Activated CD8-positive, alpha-beta T cell treated with anti-CD3 and anti-CD28 coated beads for 36 hours (primary cell): ENCODE measurements at regions not wholly inside any gene's neighbourhood (a gene's known extent, or its start where the extent isn't known, plus 50 kb on each side); places are given as distances from the start of the nearest gene placed in this dataset.

ENCODE experiments used
- ATAC-seq: fragments of 200-7000 bp; cut with Tn5 transposase; one replicate; pipeline ENCODE4 v1.10.0; 2021; ENCODE audit warnings: mild to moderate bottlenecking, moderate library complexity
- CTCF ChIA-PET: fragments of 350-600 bp; sonication (Branson Sonifier 250); formaldehyde crosslinking; loops from one replicate; lab custom pipeline; 2021; ENCODE audit warnings: antibody characterized with exemption; lab: Charles Lee
- POLR2A ChIA-PET: fragments of 350-600 bp; sonication (Branson Sonifier 250); formaldehyde crosslinking; loops from one replicate; lab custom pipeline; 2021; ENCODE audit warnings: antibody characterized with exemption; lab: Charles Lee
- DNase-seq: peaks from one replicate; pipeline ENCODE4 v3.0.0-alpha.2; 2020
- H3K27ac Mint-ChIP-seq: one replicate; pipeline ENCODE4 v1.8.0; 2021; ENCODE audit warnings: mild to moderate bottlenecking, mixed read lengths
- H3K27me3 Mint-ChIP-seq: one replicate; pipeline ENCODE4 v1.8.0; 2021; ENCODE audit warnings: mixed read lengths
- H3K36me3 Mint-ChIP-seq: one replicate; pipeline ENCODE4 v1.8.0; 2021; ENCODE audit warnings: low read depth, mixed read lengths
- H3K4me1 Mint-ChIP-seq: one replicate; pipeline ENCODE4 v1.8.0; 2021; ENCODE audit warnings: low read depth, mixed read lengths
- H3K4me3 Mint-ChIP-seq: one replicate; pipeline ENCODE4 v1.8.0; 2021; ENCODE audit warnings: mild to moderate bottlenecking, moderate library complexity, mixed read lengths
- H3K9me3 Mint-ChIP-seq: one replicate; pipeline ENCODE4 v1.8.0; 2021; ENCODE audit warnings: mixed read lengths
- intact Hi-C: fragments of 100-400 bp; cut with micrococcal nuclease; formaldehyde crosslinking; loops from one replicate; pipeline ENCODE4 v1.10.0; 2022
- TF ChIP-seq, protein P1 (sequence below): fragments of 200-600 bp; IDR thresholded peaks from one replicate; pipeline ENCODE4 v1.8.0; 2022; ENCODE audit warnings: antibody characterized with exemption, mild to moderate bottlenecking

DNA sequence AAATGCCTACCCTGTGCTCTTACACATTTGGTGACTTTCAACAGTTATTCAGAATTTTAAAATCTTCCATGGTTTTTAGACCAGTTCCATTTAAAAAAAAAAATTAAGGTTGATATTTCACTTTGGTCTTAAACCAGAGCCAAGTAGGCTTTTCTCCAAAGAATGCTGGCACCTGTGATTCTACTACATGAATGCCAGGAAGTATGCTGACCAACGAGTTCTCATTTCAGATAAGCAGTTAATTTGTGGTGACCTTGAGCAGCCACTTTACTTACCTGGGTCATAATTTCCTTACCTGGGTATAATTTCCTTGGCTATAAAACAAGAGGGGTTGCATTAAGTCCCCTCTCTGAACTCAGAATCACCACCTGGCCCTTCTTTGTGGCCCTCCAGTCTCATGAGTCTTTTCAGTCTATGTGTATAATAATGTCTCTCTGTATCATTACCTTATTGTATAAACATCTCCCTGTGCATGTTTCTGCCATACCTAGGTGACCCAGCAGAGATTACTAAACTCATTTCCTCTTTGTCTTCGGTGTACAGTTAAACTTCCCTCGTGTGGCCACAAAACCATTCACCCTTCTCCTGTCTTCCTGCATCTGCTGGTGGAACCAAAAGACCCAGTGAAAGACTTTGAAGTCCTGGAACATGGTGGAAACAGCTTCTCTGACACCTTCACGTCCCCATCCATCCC is 139.1 kb upstream of the DPT start:
- ChIA-PET POLR2A (no interaction called here), CTCF (no interaction called here)
- Mint-ChIP-seq H3K4me1 (no peaks in the 10 kb centered on the region), H3K9me3 (peaks cover 5% of the 10 kb centered on the region), H3K27ac (no peak overlapping the region), H3K27me3 (no peaks in the 10 kb centered on the region), H3K4me3 (no peak overlapping the region), H3K36me3 (no peaks in the 10 kb centered on the region)
- TF ChIP-seq, protein P1, sequence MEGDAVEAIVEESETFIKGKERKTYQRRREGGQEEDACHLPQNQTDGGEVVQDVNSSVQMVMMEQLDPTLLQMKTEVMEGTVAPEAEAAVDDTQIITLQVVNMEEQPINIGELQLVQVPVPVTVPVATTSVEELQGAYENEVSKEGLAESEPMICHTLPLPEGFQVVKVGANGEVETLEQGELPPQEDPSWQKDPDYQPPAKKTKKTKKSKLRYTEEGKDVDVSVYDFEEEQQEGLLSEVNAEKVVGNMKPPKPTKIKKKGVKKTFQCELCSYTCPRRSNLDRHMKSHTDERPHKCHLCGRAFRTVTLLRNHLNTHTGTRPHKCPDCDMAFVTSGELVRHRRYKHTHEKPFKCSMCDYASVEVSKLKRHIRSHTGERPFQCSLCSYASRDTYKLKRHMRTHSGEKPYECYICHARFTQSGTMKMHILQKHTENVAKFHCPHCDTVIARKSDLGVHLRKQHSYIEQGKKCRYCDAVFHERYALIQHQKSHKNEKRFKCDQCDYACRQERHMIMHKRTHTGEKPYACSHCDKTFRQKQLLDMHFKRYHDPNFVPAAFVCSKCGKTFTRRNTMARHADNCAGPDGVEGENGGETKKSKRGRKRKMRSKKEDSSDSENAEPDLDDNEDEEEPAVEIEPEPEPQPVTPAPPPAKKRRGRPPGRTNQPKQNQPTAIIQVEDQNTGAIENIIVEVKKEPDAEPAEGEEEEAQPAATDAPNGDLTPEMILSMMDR = no peak
- ATAC-seq (no peak), DNase-seq (no peak)
- intact Hi-C loops = no loop called here

DNA sequence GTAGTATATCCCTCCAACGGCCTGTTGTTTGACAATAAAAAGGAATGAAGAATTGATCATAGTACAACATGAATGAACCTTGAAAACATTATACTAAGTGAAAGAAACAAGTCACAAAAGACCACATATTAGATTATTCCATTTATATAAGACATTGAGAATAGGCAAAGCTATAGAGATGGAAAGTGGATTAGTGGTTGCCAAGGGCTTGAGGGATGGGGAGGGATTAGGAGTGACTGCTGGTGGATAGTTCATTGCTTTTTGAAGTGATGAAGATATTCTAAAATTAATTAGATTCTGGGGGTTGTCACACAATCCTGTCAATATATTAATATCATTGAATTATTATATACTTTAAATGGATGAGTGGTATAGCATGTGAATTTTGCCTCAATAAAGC is 142.5 kb upstream of the DPT start:
- ChIA-PET POLR2A (no interaction called here), CTCF (no interaction called here)
- H3K36me3 Mint-ChIP-seq = no peaks in the 10 kb centered on the region
- H3K27ac Mint-ChIP-seq = no peak overlapping the region
- intact Hi-C loops = no loop called here
- H3K27me3 Mint-ChIP-seq = no peaks in the 10 kb centered on the region
- no peaks in the 10 kb centered on the region for H3K4me1 Mint-ChIP-seq
- ATAC-seq (no peak), DNase-seq (no peak)
- TF ChIP-seq, protein P1 = no peak
- no peaks in the 10 kb centered on the region for H3K9me3 Mint-ChIP-seq
- H3K4me3 Mint-ChIP-seq = no peak overlapping the region

DNA sequence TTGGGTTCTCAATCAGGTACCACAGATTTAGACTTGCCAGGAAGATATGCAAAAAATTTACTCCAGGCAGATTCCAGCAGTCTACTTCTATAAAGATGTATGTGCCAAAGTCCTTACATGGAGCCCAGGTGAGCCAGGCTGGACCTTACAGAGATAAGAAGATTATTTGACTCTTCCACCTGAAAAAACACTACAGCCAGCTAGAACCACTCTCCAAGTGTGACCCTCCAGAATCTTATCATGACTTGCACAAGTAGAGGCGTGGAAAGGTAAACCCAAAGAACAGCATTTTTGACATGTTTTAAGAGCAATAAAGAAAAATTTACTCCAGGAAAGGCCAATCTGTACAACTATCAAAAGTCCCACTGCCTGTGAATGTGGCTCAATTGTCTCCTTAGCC is 146.8 kb upstream of the DPT start:
- POLR2A ChIA-PET = no interaction called here
- TF ChIP-seq, protein P1 = no peak
- intact Hi-C loops = no loop called here
- CTCF ChIA-PET = no interaction called here
- no peak for DNase-seq
- no peak for ATAC-seq
- Mint-ChIP-seq H3K27me3 (no peaks in the 10 kb centered on the region), H3K36me3 (no peaks in the 10 kb centered on the region), H3K4me1 (no peaks in the 10 kb centered on the region), H3K9me3 (no peaks in the 10 kb centered on the region), H3K27ac (no peak overlapping the region), H3K4me3 (no peak overlapping the region)

DNA sequence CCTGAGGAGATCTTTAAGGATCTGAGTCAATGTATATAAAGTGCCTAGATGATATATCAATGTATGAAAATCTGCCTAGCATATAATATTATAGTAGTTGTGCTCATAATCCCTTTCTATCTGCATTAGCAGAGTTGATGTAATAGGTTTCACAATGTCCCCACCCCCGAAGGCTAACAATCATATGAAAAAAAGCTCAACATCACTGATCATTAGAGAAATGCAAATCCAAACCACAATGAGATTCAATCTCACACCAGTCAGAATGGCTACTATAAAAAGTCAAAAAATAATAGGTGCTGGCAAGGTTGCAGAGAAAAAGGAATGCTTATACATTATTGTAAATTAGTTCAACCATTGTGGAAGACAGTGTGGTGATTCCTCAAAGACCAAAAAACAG is 147.8 kb upstream of the DPT start:
- POLR2A ChIA-PET = interaction anchor here (0.6 kb wide), 2 partner anchors 202 to 867 kb away, joined by 3 read pairs; no protein-coding TSS in a partner anchor
- H3K27me3 Mint-ChIP-seq = no peaks in the 10 kb centered on the region
- H3K36me3 Mint-ChIP-seq = no peaks in the 10 kb centered on the region
- ATAC-seq = no peak
- H3K27ac Mint-ChIP-seq = no peak overlapping the region
- TF ChIP-seq, protein P1 = no peak
- DNase-seq = no peak
- intact Hi-C loops = no loop called here
- no peaks in the 10 kb centered on the region for H3K9me3 Mint-ChIP-seq
- no peak overlapping the region for H3K4me3 Mint-ChIP-seq
- CTCF ChIA-PET = no interaction called here
- H3K4me1 Mint-ChIP-seq = no peaks in the 10 kb centered on the region

DNA sequence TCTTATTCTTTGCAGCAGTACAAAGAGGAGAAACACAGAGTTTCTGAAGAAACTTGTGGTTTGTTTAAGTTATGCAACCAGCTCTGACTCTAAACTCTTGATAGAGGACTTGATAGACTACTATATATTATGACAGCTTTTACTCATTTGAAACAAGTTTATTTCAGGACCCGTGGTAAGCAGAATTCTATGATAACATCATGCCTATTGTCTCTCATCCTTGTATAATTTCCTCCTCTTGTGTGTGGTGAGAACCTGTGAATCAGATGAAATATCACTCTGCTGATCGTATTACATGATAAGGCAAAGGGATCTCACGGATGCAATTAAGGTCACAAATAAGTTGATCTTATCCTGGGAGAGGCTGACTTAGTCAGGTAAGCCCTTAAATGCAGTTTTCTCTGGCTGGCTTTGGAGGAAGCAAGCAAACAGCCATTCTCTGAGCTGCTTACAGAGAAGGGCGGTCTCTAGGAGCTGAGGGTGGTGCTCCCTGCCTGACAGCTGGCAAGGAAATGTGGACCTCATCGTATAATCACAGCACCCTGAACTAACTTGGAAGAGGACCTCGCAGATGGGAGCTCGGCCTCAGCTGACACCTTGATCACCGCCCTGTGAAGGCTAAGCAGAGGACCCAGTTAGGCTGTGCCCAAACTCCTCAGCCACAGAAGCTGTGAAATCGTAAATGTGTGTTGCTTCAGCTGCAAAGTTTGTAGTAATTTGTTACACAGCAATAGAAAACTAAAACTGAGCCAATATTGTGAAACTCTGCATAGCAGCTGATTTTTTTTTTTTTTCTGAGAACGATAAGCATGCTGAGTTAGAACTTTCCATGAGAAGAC is 151.1 kb upstream of the DPT start:
- Mint-ChIP-seq H3K4me3 (no peak overlapping the region), H3K36me3 (no peaks in the 10 kb centered on the region), H3K9me3 (no peaks in the 10 kb centered on the region), H3K27me3 (no peaks in the 10 kb centered on the region), H3K4me1 (no peaks in the 10 kb centered on the region), H3K27ac (no peak overlapping the region)
- TF ChIP-seq, protein P1 = no peak
- ATAC-seq (no peak), DNase-seq (no peak)
- intact Hi-C loops = no loop called here
- ChIA-PET CTCF (interaction anchor here (0.8 kb wide), 1 partner anchor 63 kb away, joined by 3 read pairs; no protein-coding TSS in a partner anchor), POLR2A (no interaction called here)
